HepG2 (cell line): ENCODE measurements at regions not wholly inside any gene's neighbourhood (a gene's known extent, or its start where the extent isn't known, plus 50 kb on each side); places are given as distances from the start of the nearest gene placed in this dataset.

Source experiments
- BCL6 ChIP-seq: IDR thresholded peaks from 2 replicates; pipeline ENCODE4 v1.6.1; 2016; ENCODE audit warnings: missing genetic modification reagents, missing compliant biosample characterization
- CREB1 ChIP-seq, 2 experiments: fragments of 450-650 bp in 1 of 2; IDR thresholded peaks; 2 replicates each; pipeline ENCODE4 v1.6.1; 2016 to 2017; ENCODE audit warnings: control low read depth in 1 of 2, mild to moderate bottlenecking in 1 of 2, missing compliant biosample characterization in 1 of 2, missing genetic modification characterization in 1 of 2
- EEA1 ChIP-seq: sonication (generic); formaldehyde crosslinking; IDR thresholded peaks from 2 replicates; pipeline ENCODE4 v1.5.1; 2020; ENCODE audit warnings: mild to moderate bottlenecking, missing genetic modification reagents, borderline replicate concordance
- EP300 ChIP-seq, 3 experiments: sonication (generic) in 1 of 3; formaldehyde crosslinking in 1 of 3; IDR thresholded peaks; 2 replicates each; pipeline versions ENCODE4 v1.5.1 to v1.6.1; 2011 to 2020; ENCODE audit warnings: low read depth in 2 of 3, low read length in 2 of 3, borderline replicate concordance in 1 of 3, improper control_type of control experiment in 1 of 3, mild to moderate bottlenecking in 1 of 3, missing genetic modification reagents in 1 of 3, moderate library complexity in 1 of 3
- FOXA3 ChIP-seq: IDR thresholded peaks from 2 replicates; pipeline ENCODE4 v1.6.1; 2016; ENCODE audit warnings: missing genetic modification reagents, missing compliant biosample characterization
- FOXO1 ChIP-seq: sonication (generic); formaldehyde crosslinking; IDR thresholded peaks from 2 replicates; pipeline ENCODE4 v1.4.0; 2020; ENCODE audit warnings: missing genetic modification reagents
- GABPA ChIP-seq, 2 experiments: IDR thresholded peaks; 2 replicates each; pipeline ENCODE4 v1.6.1; 2011 to 2016; ENCODE audit warnings: low read depth in 2 of 2, low read length in 1 of 2, missing biosample characterization in 1 of 2, missing genetic modification characterization in 1 of 2
- GABPB1 ChIP-seq: IDR thresholded peaks from 2 replicates; pipeline ENCODE4 v1.6.1; 2016; ENCODE audit warnings: mild to moderate bottlenecking, missing genetic modification reagents, moderate library complexity, missing compliant biosample characterization
- KDM4B ChIP-seq: sonication (generic); formaldehyde crosslinking; IDR thresholded peaks from 2 replicates; pipeline ENCODE4 v1.4.0; 2020; ENCODE audit warnings: missing genetic modification reagents
- KLF6 ChIP-seq: IDR thresholded peaks from 2 replicates; pipeline ENCODE4 v1.8.0; 2016; ENCODE audit warnings: missing biosample characterization, missing genetic modification reagents
- MATR3 ChIP-seq: sonication (generic); formaldehyde crosslinking; IDR thresholded peaks from 2 replicates; pipeline ENCODE4 v1.4.0; 2020; ENCODE audit warnings: missing genetic modification reagents
- NCOA5 ChIP-seq: sonication (generic); formaldehyde crosslinking; IDR thresholded peaks from 2 replicates; pipeline ENCODE4 v1.4.0; 2020; ENCODE audit warnings: missing genetic modification reagents
- ONECUT2 ChIP-seq: sonication (generic); formaldehyde crosslinking; IDR thresholded peaks from 2 replicates; pipeline ENCODE4 v1.4.0; 2020; ENCODE audit warnings: missing genetic modification reagents
- PCBP1 ChIP-seq: fragments of 200-400 bp; formaldehyde crosslinking; IDR thresholded peaks from 2 replicates; pipeline ENCODE4 v1.6.1; 2017; ENCODE audit warnings: mild to moderate bottlenecking, low read depth, low read length, borderline replicate concordance
- RXRB ChIP-seq: IDR thresholded peaks from 2 replicates; pipeline ENCODE4 v1.6.1; 2016; ENCODE audit warnings: borderline replicate concordance, missing genetic modification reagents, missing compliant biosample characterization
- SIX1 ChIP-seq: sonication (generic); formaldehyde crosslinking; IDR thresholded peaks from 2 replicates; pipeline ENCODE4 v1.4.0; 2020; ENCODE audit warnings: missing genetic modification reagents, borderline replicate concordance
- SNAI1 ChIP-seq: sonication (generic); formaldehyde crosslinking; IDR thresholded peaks from 2 replicates; pipeline ENCODE4 v1.5.0; 2020; ENCODE audit warnings: mild to moderate bottlenecking, missing genetic modification reagents, borderline replicate concordance
- TCF7 ChIP-seq: sonication (generic); IDR thresholded peaks from 2 replicates; pipeline ENCODE4 v1.6.1; 2016; ENCODE audit warnings: antibody characterized with exemption, low read depth
- ZBTB34 ChIP-seq: sonication (generic); formaldehyde crosslinking; IDR thresholded peaks from 2 replicates; pipeline ENCODE4 v1.8.0; 2022; ENCODE audit warnings: mild to moderate bottlenecking, missing genetic modification reagents
- ZBTB42 ChIP-seq: sonication (generic); formaldehyde crosslinking; IDR thresholded peaks from 2 replicates; pipeline ENCODE4 v1.5.0; 2020; ENCODE audit warnings: mild to moderate bottlenecking, missing genetic modification reagents
- ZFP37 ChIP-seq: sonication (generic); formaldehyde crosslinking; IDR thresholded peaks from 2 replicates; pipeline ENCODE4 v1.4.0; 2020; ENCODE audit warnings: missing genetic modification reagents, borderline replicate concordance
- ZNF256 ChIP-seq: sonication (generic); formaldehyde crosslinking; conservative IDR thresholded peaks from 2 replicates; pipeline ENCODE4 v1.4.0; 2020; ENCODE audit warnings: missing genetic modification reagents
- ZNF614 ChIP-seq: IDR thresholded peaks from 2 replicates; pipeline ENCODE4 v1.6.1; 2018; ENCODE audit warnings: missing biosample characterization, missing genetic modification reagents, inconsistent platforms, borderline replicate concordance
- ZNF770 ChIP-seq: sonication (generic); formaldehyde crosslinking; IDR thresholded peaks from 2 replicates; pipeline ENCODE4 v1.5.0; 2020; ENCODE audit warnings: mild to moderate bottlenecking, missing genetic modification reagents
- ZSCAN30 ChIP-seq: sonication (generic); formaldehyde crosslinking; IDR thresholded peaks from 2 replicates; pipeline ENCODE4 v1.5.0; 2020; ENCODE audit warnings: mild to moderate bottlenecking, missing genetic modification reagents
- TF ChIP-seq, protein P1 (sequence below): sonication (generic); formaldehyde crosslinking; IDR thresholded peaks from 2 replicates; pipeline ENCODE4 v1.8.0; 2022; ENCODE audit warnings: mild to moderate bottlenecking, missing genetic modification reagents, moderate library complexity
- TF ChIP-seq, protein P2 (sequence below): sonication (generic); formaldehyde crosslinking; conservative IDR thresholded peaks from 2 replicates; pipeline ENCODE4 v1.5.0; 2020; ENCODE audit warnings: missing genetic modification reagents

GRCh38 chr17:72448019-72448418 is 327.2 kb downstream of the SOX9 start (continued):
- TF ChIP-seq ZSCAN30 (no peak), EP300 (IDR thresholded peaks at IDR 0.05; ENCODE audit: low read depth in 2 of 2, low read length in 2 of 2) (peak in 1 of 2 experiments; percentile 28; a peak in 1 of 4 replicates), EP300 (CRISPR knock-in tag; IDR thresholded peaks at IDR 0.05; ENCODE audit: borderline replicate concordance) (no peak), SIX1 (peak; percentile 95), ZBTB34 (CRISPR knock-in tag) (no peak), FOXO1 (CRISPR knock-in tag) (no peak), FOXA3 (CRISPR knock-in tag) (0 out of 2 replicates have a peak, but pooled peaks have one; percentile 40), NCOA5 (CRISPR knock-in tag) (no peak), PCBP1 (no peak), KDM4B (CRISPR knock-in tag) (no peak), BCL6 (CRISPR knock-in tag) (peak; percentile 64; the same call in 1 of the 2 replicates), ZNF770 (CRISPR knock-in tag) (no peak), TCF7 (peak; percentile 42), EEA1 (CRISPR knock-in tag) (no peak), KLF6 (CRISPR knock-in tag) (no peak), ZBTB42 (CRISPR knock-in tag) (no peak), CREB1 (IDR thresholded peaks at IDR 0.05) (no peak), CREB1 (CRISPR knock-in tag; IDR thresholded peaks at IDR 0.05) (0 out of 2 replicates have a peak, but pooled peaks have one; percentile 16), GABPB1 (CRISPR knock-in tag) (no peak), ONECUT2 (CRISPR knock-in tag) (0 out of 2 replicates have a peak, but pooled peaks have one; percentile 15), GABPA (IDR thresholded peaks at IDR 0.05; ENCODE audit: low read depth, low read length) (no peak), GABPA (CRISPR knock-in tag; IDR thresholded peaks at IDR 0.05; ENCODE audit: low read depth) (no peak), MATR3 (CRISPR knock-in tag) (no peak), ZNF256 (CRISPR knock-in tag) (no peak), ZFP37 (CRISPR knock-in tag) (no peak), SNAI1 (no peak), RXRB (peak; percentile 69), ZNF614 (CRISPR knock-in tag) (no peak)
- TF ChIP-seq, protein P1, sequence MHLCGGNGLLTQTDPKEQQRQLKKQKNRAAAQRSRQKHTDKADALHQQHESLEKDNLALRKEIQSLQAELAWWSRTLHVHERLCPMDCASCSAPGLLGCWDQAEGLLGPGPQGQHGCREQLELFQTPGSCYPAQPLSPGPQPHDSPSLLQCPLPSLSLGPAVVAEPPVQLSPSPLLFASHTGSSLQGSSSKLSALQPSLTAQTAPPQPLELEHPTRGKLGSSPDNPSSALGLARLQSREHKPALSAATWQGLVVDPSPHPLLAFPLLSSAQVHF (CRISPR knock-in tag): no peak
- TF ChIP-seq, protein P2, sequence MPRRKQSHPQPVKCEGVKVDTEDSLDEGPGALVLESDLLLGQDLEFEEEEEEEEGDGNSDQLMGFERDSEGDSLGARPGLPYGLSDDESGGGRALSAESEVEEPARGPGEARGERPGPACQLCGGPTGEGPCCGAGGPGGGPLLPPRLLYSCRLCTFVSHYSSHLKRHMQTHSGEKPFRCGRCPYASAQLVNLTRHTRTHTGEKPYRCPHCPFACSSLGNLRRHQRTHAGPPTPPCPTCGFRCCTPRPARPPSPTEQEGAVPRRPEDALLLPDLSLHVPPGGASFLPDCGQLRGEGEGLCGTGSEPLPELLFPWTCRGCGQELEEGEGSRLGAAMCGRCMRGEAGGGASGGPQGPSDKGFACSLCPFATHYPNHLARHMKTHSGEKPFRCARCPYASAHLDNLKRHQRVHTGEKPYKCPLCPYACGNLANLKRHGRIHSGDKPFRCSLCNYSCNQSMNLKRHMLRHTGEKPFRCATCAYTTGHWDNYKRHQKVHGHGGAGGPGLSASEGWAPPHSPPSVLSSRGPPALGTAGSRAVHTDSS (CRISPR knock-in tag): no peak
